OCI-LY1 (cell line): ENCODE measurements at regions not wholly inside any gene's neighbourhood (a gene's known extent, or its start where the extent isn't known, plus 50 kb on each side); places are given as distances from the start of the nearest gene placed in this dataset.

Experiments
- H2AFZ ChIP-seq: fragments of 200-600 bp; sonication (generic), shearing (Covaris generic); 2 replicates; pipeline ENCODE4 v1.6.0; 2014; ENCODE audit warnings: antibody characterized with exemption, mild to moderate bottlenecking, low read length
- H3F3A ChIP-seq: fragments of 200-600 bp; sonication (generic), shearing (Covaris generic); 2 replicates; pipeline ENCODE4 v1.6.0; 2014; ENCODE audit warnings: mild to moderate bottlenecking, antibody characterized with exemption, low read length, moderate library complexity; ENCODE audit not compliant: insufficient read depth
- H3K27ac ChIP-seq: fragments of 200-600 bp; sonication (generic); 2 replicates; pipeline ENCODE4 v1.5.1; 2014; ENCODE audit warnings: low read length, mixed run types, mild to moderate bottlenecking, low read depth; ENCODE audit not compliant: poor library complexity, severe bottlenecking
- H3K27me3 ChIP-seq: fragments of 200-600 bp; sonication (generic); 2 replicates; pipeline ENCODE4 v1.6.0; 2014; ENCODE audit warnings: antibody characterized with exemption, mild to moderate bottlenecking, low read length, moderate library complexity; ENCODE audit not compliant: insufficient read depth
- H3K36me3 ChIP-seq: fragments of 200-600 bp; sonication (generic); 2 replicates; pipeline ENCODE4 v1.6.1; 2014; ENCODE audit warnings: mild to moderate bottlenecking, antibody characterized with exemption, low read length, moderate library complexity, mixed read lengths; ENCODE audit not compliant: insufficient read depth
- H3K4me1 ChIP-seq: fragments of 200-600 bp; sonication (generic); 2 replicates; pipeline ENCODE4 v1.5.1; 2014; ENCODE audit warnings: mild to moderate bottlenecking, low read length, moderate library complexity; ENCODE audit not compliant: insufficient read depth, severe bottlenecking
- H3K4me2 ChIP-seq: fragments of 200-600 bp; sonication (generic), shearing (Covaris generic); 2 replicates; pipeline ENCODE4 v1.6.1; 2014; ENCODE audit warnings: low read length
- H3K4me3 ChIP-seq: fragments of 200-600 bp; sonication (generic); 2 replicates; pipeline ENCODE4 v1.5.1; 2014; ENCODE audit warnings: low read length, low read depth, mild to moderate bottlenecking, mixed read lengths; ENCODE audit not compliant: poor library complexity, severe bottlenecking
- H3K79me2 ChIP-seq: fragments of 200-600 bp; shearing (Covaris generic); 2 replicates; pipeline ENCODE4 v1.6.1; 2016; ENCODE audit warnings: mixed run types, low read length, mixed read lengths; ENCODE audit not compliant: insufficient read depth
- H3K9ac ChIP-seq: fragments of 200-600 bp; sonication (generic), shearing (Covaris generic); 2 replicates; pipeline ENCODE4 v1.6.1; 2014; ENCODE audit warnings: mild to moderate bottlenecking, low read length, mixed read lengths
- H3K9me2 ChIP-seq: fragments of 200-600 bp; sonication (generic), shearing (Covaris generic); 2 replicates; pipeline ENCODE4 v1.6.1; 2014; ENCODE audit warnings: low read depth, mild to moderate bottlenecking, low read length, mixed read lengths
- H3K9me3 ChIP-seq: fragments of 200-600 bp; shearing (Covaris generic); 2 replicates; pipeline ENCODE4 v1.6.1; 2014; ENCODE audit warnings: low read length, mixed read lengths
- H4K20me1 ChIP-seq: fragments of 200-600 bp; sonication (generic), shearing (Covaris generic); 2 replicates; pipeline ENCODE4 v1.6.0; 2016; ENCODE audit warnings: mild to moderate bottlenecking, low read length; ENCODE audit not compliant: insufficient read depth
- CTCF ChIP-seq: fragments of 200-600 bp; sonication (generic), shearing (Covaris generic); IDR thresholded peaks from 2 replicates; pipeline ENCODE4 v1.5.1; 2017; ENCODE audit warnings: mild to moderate bottlenecking, antibody characterized with exemption, low read length, moderate library complexity, mixed read lengths
- EZH2 ChIP-seq: fragments of 200-600 bp; sonication (generic), shearing (Covaris generic); IDR thresholded peaks from 2 replicates; pipeline ENCODE4 v1.8.0; 2017; ENCODE audit warnings: borderline replicate concordance, mixed run types, mild to moderate bottlenecking, antibody characterized with exemption, low read length, moderate library complexity, mixed read lengths

- no peaks in the 10 kb centered on the region for H3F3A ChIP-seq
- TF ChIP-seq EZH2 (no peak), CTCF (no peak)
Observed at GRCh38 chr6:105649192-105649591, 246.3 kb upstream of the PREP start.

GRCh38 chr6:105648276-105648675 is 245.4 kb upstream of the PREP start:
- H3K9ac ChIP-seq: no peak overlapping the region
- no peak overlapping the region for H2AFZ ChIP-seq
- no peaks in the 10 kb centered on the region for H3K27me3 ChIP-seq
- H3K36me3 ChIP-seq: no peaks in the 10 kb centered on the region
- H3F3A ChIP-seq: no peaks in the 10 kb centered on the region
- H3K4me2 ChIP-seq: no peak overlapping the region
- no peaks in the 10 kb centered on the region for H3K9me2 ChIP-seq
- no peaks in the 10 kb centered on the region for H3K79me2 ChIP-seq
- H3K27ac ChIP-seq: peak overlapping the region; percentile 47
- TF ChIP-seq CTCF: no peak
- TF ChIP-seq EZH2: no peak
- no peak overlapping the region for H3K4me3 ChIP-seq
- no peaks in the 10 kb centered on the region for H4K20me1 ChIP-seq
- peaks cover 47% of the 10 kb centered on the region for H3K4me1 ChIP-seq
- H3K9me3 ChIP-seq: 0 out of 2 replicates have a peak, but pooled peaks cover under 1% of the 10 kb centered on the region

More at GRCh38 chr6:105649192-105649591, 246.3 kb upstream of the PREP start:
- no peaks in the 10 kb centered on the region for H3K9me2 ChIP-seq
- H2AFZ ChIP-seq: no peak overlapping the region
- no peaks in the 10 kb centered on the region for H3K27me3 ChIP-seq
- no peak overlapping the region for H3K9ac ChIP-seq
- peaks cover 39% of the 10 kb centered on the region for H3K4me1 ChIP-seq
- H3K9me3 ChIP-seq: 0 out of 2 replicates have a peak, but pooled peaks cover 3% of the 10 kb centered on the region
- H3K36me3 ChIP-seq: no peaks in the 10 kb centered on the region
- H3K27ac ChIP-seq: no peak overlapping the region
- no peaks in the 10 kb centered on the region for H3K79me2 ChIP-seq
- H4K20me1 ChIP-seq: no peaks in the 10 kb centered on the region
- H3K4me2 ChIP-seq: no peak overlapping the region
- H3K4me3 ChIP-seq: no peak overlapping the region

GRCh38 chr6:105646391-105646867 is 243.5 kb upstream of the PREP start:
- Histone ChIP-seq H2AFZ (no peak overlapping the region), H3F3A (no peaks in the 10 kb centered on the region), H3K79me2 (no peaks in the 10 kb centered on the region), H3K27me3 (no peaks in the 10 kb centered on the region), H3K27ac (no peak overlapping the region), H3K4me3 (no peak overlapping the region), H3K9me2 (no peaks in the 10 kb centered on the region), H3K9ac (no peak overlapping the region), H3K9me3 (no peaks in the 10 kb centered on the region), H3K36me3 (no peaks in the 10 kb centered on the region), H3K4me1 (peaks cover 47% of the 10 kb centered on the region), H3K4me2 (no peak overlapping the region), H4K20me1 (no peaks in the 10 kb centered on the region)
- TF ChIP-seq CTCF (no peak), EZH2 (no peak)
